CD4-positive, alpha-beta T cell (primary cell): ENCODE measurements at regions not wholly inside any gene's neighbourhood (a gene's known extent, or its start where the extent isn't known, plus 50 kb on each side); places are given as distances from the start of the nearest gene placed in this dataset.

Experiments
- ATAC-seq: fragments of 200-7000 bp; cut with Tn5 transposase; one replicate; pipeline ENCODE4 v1.10.0; 2022; ENCODE audit warnings: mild to moderate bottlenecking; ENCODE audit not compliant: poor library complexity
- CTCF ChIA-PET: fragments of 350-600 bp; sonication (Branson Sonifier 250); formaldehyde crosslinking; loops from one replicate; lab custom pipeline; 2021; ENCODE audit warnings: antibody characterized with exemption, inconsistent platforms; lab: Charles Lee
- POLR2A ChIA-PET: fragments of 350-600 bp; sonication (Branson Sonifier 250); formaldehyde crosslinking; loops from one replicate; lab custom pipeline; 2021; ENCODE audit warnings: antibody characterized with exemption, inconsistent platforms; lab: Charles Lee
- DNase-seq, 14 experiments: peaks; one replicate each; pipeline ENCODE4 v3.0.0-alpha.2; 2013 to 2020; ENCODE audit warnings: mixed read lengths in 2 of 14
- H3K27ac ChIP-seq, 2 donors: one replicate each; pipeline versions ENCODE4 v1.5.1 to v1.7.0; 2013; ENCODE audit warnings: low read length in 2 of 2, low read depth in 1 of 2, mild to moderate bottlenecking in 1 of 2
- H3K27me3 ChIP-seq, 2 experiments: 1 replicate in 1 of 2; 2 replicates in 1 of 2; pipeline versions ENCODE4 v1.6.1 to v1.7.0; 2013; ENCODE audit warnings: low read length in 2 of 2, control low read depth in 1 of 2, mild to moderate bottlenecking in 1 of 2, moderate library complexity in 1 of 2; ENCODE audit not compliant: insufficient read depth in 2 of 2, control insufficient read depth in 1 of 2
- H3K36me3 ChIP-seq: one replicate; pipeline ENCODE4 v1.6.1; 2013; ENCODE audit warnings: low read length, control low read depth; ENCODE audit not compliant: insufficient read depth
- H3K4me1 ChIP-seq: one replicate; pipeline ENCODE4 v1.6.1; 2013; ENCODE audit warnings: low read length, control low read depth; ENCODE audit not compliant: insufficient read depth
- H3K4me3 ChIP-seq: one replicate; pipeline ENCODE4 v1.5.1; 2013; ENCODE audit warnings: mild to moderate bottlenecking, low read length, moderate library complexity
- H3K9me3 ChIP-seq, 2 experiments: 1 replicate in 1 of 2; 2 replicates in 1 of 2; pipeline versions ENCODE4 v1.6.1 to v1.7.0; 2013; ENCODE audit warnings: low read length in 2 of 2, mild to moderate bottlenecking in 2 of 2, control low read depth in 1 of 2, moderate library complexity in 1 of 2; ENCODE audit not compliant: control insufficient read depth in 1 of 2, insufficient read depth in 1 of 2
- H3K27ac Mint-ChIP-seq: one replicate; pipeline ENCODE4 v1.8.0; 2020; ENCODE audit warnings: mixed read lengths
- H3K27me3 Mint-ChIP-seq: one replicate; pipeline ENCODE4 v1.8.0; 2021; ENCODE audit warnings: mixed read lengths
- H3K36me3 Mint-ChIP-seq: one replicate; pipeline ENCODE4 v1.8.0; 2021; ENCODE audit warnings: low read depth, mixed read lengths
- H3K4me1 Mint-ChIP-seq: one replicate; pipeline ENCODE4 v1.8.0; 2021; ENCODE audit warnings: low read depth, mixed read lengths
- H3K4me3 Mint-ChIP-seq: one replicate; pipeline ENCODE4 v1.8.0; 2020; ENCODE audit warnings: mild to moderate bottlenecking, mixed read lengths
- H3K9me3 Mint-ChIP-seq: one replicate; pipeline ENCODE4 v1.8.0; 2020; ENCODE audit warnings: mixed read lengths
- CTCF ChIP-seq: fragments of 200-600 bp; IDR thresholded peaks from one replicate; pipeline ENCODE4 v1.8.0; 2022; ENCODE audit warnings: antibody characterized with exemption, mild to moderate bottlenecking
- intact Hi-C, 2 experiments: fragments of 100-400 bp; cut with DNase I in 1 of 2; cut with micrococcal nuclease in 1 of 2; formaldehyde crosslinking; loops; one replicate each; pipeline versions ENCODE4 v1.15.1 to v1.9.0; 2023 to 2025; cut with DNase I, micrococcal nuclease

GRCh38 chr1:58988752-58989151 is 204.9 kb upstream of the JUN start:
- CTCF ChIA-PET = no interaction called here
- Mint-ChIP-seq H3K27ac (no peak overlapping the region), H3K4me3 (no peak overlapping the region), H3K36me3 (no peaks in the 10 kb centered on the region), H3K9me3 (no peaks in the 10 kb centered on the region), H3K27me3 (no peaks in the 10 kb centered on the region), H3K4me1 (peaks cover 17% of the 10 kb centered on the region)
- Histone ChIP-seq H3K4me1 (peaks cover 11% of the 10 kb centered on the region), H3K27me3 (no peaks in the 10 kb centered on the region), H3K36me3 (no peaks in the 10 kb centered on the region), H3K9me3 (no peaks in the 10 kb centered on the region), H3K27ac (no peak overlapping the region), H3K4me3 (no peak overlapping the region)
- POLR2A ChIA-PET = no interaction called here
- intact Hi-C loops = no loop called here
- DNase-seq (no peak), ATAC-seq (no peak)
- TF ChIP-seq CTCF = no peak

- ChIA-PET POLR2A (no interaction called here), CTCF (no interaction called here)
- Mint-ChIP-seq H3K4me3 (no peak overlapping the region), H3K9me3 (no peaks in the 10 kb centered on the region), H3K27me3 (no peaks in the 10 kb centered on the region), H3K4me1 (peaks cover 17% of the 10 kb centered on the region), H3K36me3 (no peaks in the 10 kb centered on the region), H3K27ac (no peak overlapping the region)
- Histone ChIP-seq H3K27ac (no peak overlapping the region), H3K27me3 (no peaks in the 10 kb centered on the region), H3K36me3 (no peaks in the 10 kb centered on the region), H3K4me1 (peaks cover 11% of the 10 kb centered on the region), H3K4me3 (no peak overlapping the region), H3K9me3 (no peaks in the 10 kb centered on the region)
- no peak for ATAC-seq
- TF ChIP-seq CTCF = no peak
- intact Hi-C loops = no loop called here
- DNase-seq = no peak
Measured at GRCh38 chr1:58989845-58990244, 206.0 kb upstream of the JUN start.

DNA sequence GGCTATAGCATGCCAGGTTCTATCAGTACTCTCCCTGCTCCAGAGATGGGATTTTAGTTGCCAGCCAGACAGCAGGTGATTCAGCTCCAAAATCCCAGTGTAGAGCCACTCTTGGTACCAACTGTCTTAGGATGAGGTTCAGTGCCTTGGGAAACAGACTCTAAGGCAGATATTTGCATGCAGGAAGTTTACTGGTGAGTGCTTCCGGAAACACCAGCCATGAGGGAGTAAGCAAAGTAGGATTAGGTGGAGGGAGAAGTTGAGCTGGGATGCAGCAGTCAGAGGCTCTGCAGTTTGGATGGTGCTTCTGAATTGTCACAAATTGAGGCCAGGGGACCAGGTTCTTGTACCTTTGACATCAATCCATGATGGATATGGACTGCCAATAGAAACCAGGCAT is 207.5 kb upstream of the JUN start:
- no peak for TF ChIP-seq CTCF
- Histone ChIP-seq H3K27me3 (no peaks in the 10 kb centered on the region), H3K9me3 (no peaks in the 10 kb centered on the region), H3K4me3 (no peak overlapping the region), H3K4me1 (peaks cover 11% of the 10 kb centered on the region), H3K27ac (no peak overlapping the region), H3K36me3 (no peaks in the 10 kb centered on the region)
- ChIA-PET CTCF (no interaction called here), POLR2A (no interaction called here)
- H3K4me1 Mint-ChIP-seq = peaks cover 17% of the 10 kb centered on the region
- DNase-seq (no peak), ATAC-seq (no peak)
- H3K27me3 Mint-ChIP-seq = no peaks in the 10 kb centered on the region
- H3K4me3 Mint-ChIP-seq = no peak overlapping the region
- H3K9me3 Mint-ChIP-seq = no peaks in the 10 kb centered on the region
- H3K27ac Mint-ChIP-seq = no peak overlapping the region
- no peaks in the 10 kb centered on the region for H3K36me3 Mint-ChIP-seq
- intact Hi-C loops = no loop called here
